Pancreas (tissue), 10 donors: ENCODE measurements at regions not wholly inside any gene's neighbourhood (a gene's known extent, or its start where the extent isn't known, plus 50 kb on each side); places are given as distances from the start of the nearest gene placed in this dataset.

Experiments used
- ATAC-seq, 4 donors: fragments of 200-7000 bp; cut with Tn5 transposase; one replicate each; pipeline versions ENCODE4 v1.8.0 to v1.9.1; 2020; ENCODE audit warnings: mild to moderate bottlenecking in 4 of 4, moderate library complexity in 4 of 4
- DNase-seq, 6 donors: peaks; one replicate each; pipeline ENCODE4 v3.0.0-alpha.2; 2020
- FAIRE-seq: peaks from 2 replicates; lab custom pipeline; 2012; peaks lifted over from hg19 to GRCh38; lab: Jason Lieb, UNC
- H3K27ac ChIP-seq, 4 donors: fragments of 200-600 bp; sonication (generic); 1 replicate in 3 of 4; 2 replicates in 1 of 4; pipeline versions ENCODE4 v1.5.0 to v1.8.0; 2020
- H3K27me3 ChIP-seq, 4 donors: fragments of 200-600 bp; one replicate each; pipeline ENCODE4 v1.8.0; 2021
- H3K36me3 ChIP-seq, 3 donors: fragments of 200-600 bp; sonication (generic) in 1 of 3; one replicate each; pipeline versions ENCODE4 v1.5.0 to v1.8.0; 2020 to 2021
- H3K4me1 ChIP-seq, 3 donors: fragments of 200-600 bp; one replicate each; pipeline ENCODE4 v1.8.0; 2021
- H3K4me3 ChIP-seq, 4 donors: fragments of 200-600 bp; sonication (generic) in 2 of 4; one replicate each; pipeline versions ENCODE4 v1.5.0 to v1.8.0; 2020 to 2021
- H3K9me3 ChIP-seq, 4 donors: fragments of 200-600 bp; one replicate each; pipeline ENCODE4 v1.8.0; 2021
- WGBS, 2 donors: extraction: QIAGEN DNeasy Blood & Tissue Kit; methylation state at CpG; one replicate each; pipeline ENCODE4 v1.1.7; 2013; 5-methylcytosine and 5-hydroxymethylcytosine counted together
- intact Hi-C, 3 donors: fragments of 100-400 bp; cut with DNase I; formaldehyde crosslinking; loops; one replicate each; pipeline versions ENCODE4 v1.11.1 to v1.14.2; 2022
- TF ChIP-seq, protein P1 (sequence below), 4 donors: fragments of 200-600 bp; sonication (generic) in 3 of 4; IDR thresholded peaks; one replicate each; pipeline versions ENCODE4 v1.5.0 to v1.8.0; 2021; ENCODE audit warnings: antibody characterized with exemption in 4 of 4
- donor health status: healthy with polysubstance abuse.
- donor health status: DM: no; HTN: no; CAD: no; lungs with moderate emphysema.
- donor health status: DM: no; HTN: no; CAD: no.
- donor health status: control.
- donor health status: control.
- donor health status: Bipolar disorder and iron deficiency.
- donor health status: DM: yes; HTN: yes; CAD: no.
- donor health status: DM: no; HTN: no; CAD: no.
- donor health status: DM: no; HTN: no; CAD: no.
- donor health status: DM: yes; HTN: yes; CAD: no.

- TF ChIP-seq, protein P1, sequence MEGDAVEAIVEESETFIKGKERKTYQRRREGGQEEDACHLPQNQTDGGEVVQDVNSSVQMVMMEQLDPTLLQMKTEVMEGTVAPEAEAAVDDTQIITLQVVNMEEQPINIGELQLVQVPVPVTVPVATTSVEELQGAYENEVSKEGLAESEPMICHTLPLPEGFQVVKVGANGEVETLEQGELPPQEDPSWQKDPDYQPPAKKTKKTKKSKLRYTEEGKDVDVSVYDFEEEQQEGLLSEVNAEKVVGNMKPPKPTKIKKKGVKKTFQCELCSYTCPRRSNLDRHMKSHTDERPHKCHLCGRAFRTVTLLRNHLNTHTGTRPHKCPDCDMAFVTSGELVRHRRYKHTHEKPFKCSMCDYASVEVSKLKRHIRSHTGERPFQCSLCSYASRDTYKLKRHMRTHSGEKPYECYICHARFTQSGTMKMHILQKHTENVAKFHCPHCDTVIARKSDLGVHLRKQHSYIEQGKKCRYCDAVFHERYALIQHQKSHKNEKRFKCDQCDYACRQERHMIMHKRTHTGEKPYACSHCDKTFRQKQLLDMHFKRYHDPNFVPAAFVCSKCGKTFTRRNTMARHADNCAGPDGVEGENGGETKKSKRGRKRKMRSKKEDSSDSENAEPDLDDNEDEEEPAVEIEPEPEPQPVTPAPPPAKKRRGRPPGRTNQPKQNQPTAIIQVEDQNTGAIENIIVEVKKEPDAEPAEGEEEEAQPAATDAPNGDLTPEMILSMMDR (IDR thresholded peaks at IDR 0.05): no peak
- Histone ChIP-seq H3K27me3 (no peaks in the 10 kb centered on the region), H3K4me1 (no peaks in the 10 kb centered on the region), H3K9me3 (no peaks in the 10 kb centered on the region), H3K27ac (no peak overlapping the region), H3K36me3 (no peaks in the 10 kb centered on the region), H3K4me3 (no peak overlapping the region)
- ATAC-seq (no peak), FAIRE-seq (no peak), DNase-seq (no peak)
- WGBS, 2 donors: 77 to 84% methylated on average over 1 of the region's 1 CpG
- intact Hi-C loops: no loop called here
Observed at GRCh38 chr12:90368081-90368480, 586.9 kb downstream of the CCER1 start.

DNA sequence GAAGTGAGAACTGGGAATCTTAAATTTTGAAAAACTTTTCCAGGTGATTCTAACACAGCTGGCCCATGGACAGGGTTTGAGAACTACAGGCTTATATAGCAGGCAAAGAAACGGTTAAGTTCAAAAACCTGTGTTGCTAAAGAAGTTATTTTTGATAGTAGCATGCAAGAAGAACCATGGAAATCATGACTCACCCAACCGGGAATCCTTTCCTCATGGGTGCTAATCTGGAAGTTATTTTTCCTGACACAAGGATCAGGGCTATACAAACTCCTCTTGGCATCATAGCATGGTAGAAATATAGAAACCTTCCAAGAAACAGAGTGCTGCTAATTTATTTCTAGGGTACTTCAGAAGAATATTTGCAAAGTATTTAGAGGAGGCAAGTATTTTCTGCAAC lies 588.7 kb downstream of the CCER1 start:
- no peak for DNase-seq
- Histone ChIP-seq H3K4me1 (no peaks in the 10 kb centered on the region), H3K36me3 (no peaks in the 10 kb centered on the region), H3K9me3 (no peaks in the 10 kb centered on the region), H3K4me3 (no peak overlapping the region), H3K27me3 (no peaks in the 10 kb centered on the region), H3K27ac (no peak overlapping the region)
- TF ChIP-seq, protein P1 (IDR thresholded peaks at IDR 0.05): no peak
- intact Hi-C loops: no loop called here
- no peak for FAIRE-seq
- WGBS, 2 donors: 52 to 66% methylated on average over 2 of the region's 2 CpGs
- no peak for ATAC-seq

DNA sequence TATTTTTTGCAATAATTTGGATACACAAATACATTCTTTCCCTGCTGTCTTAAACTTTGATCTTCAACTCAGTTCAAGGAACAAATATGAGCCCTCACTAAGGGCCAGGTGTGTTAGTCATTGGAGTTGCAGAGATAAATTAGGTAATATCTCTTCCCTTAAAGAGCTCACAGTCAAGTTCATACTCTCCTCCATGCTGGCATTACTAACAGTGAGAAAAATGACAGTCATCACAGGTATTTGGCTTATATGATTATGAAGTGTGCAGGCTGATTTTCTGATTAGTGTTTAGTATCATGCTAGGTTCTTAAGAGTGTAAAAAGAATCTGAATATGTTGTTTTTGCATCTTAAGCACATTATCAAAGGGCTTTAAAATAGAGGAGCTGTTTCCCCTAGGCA lies 594.7 kb downstream of the CCER1 start:
- ATAC-seq (no peak), FAIRE-seq (no peak), DNase-seq (no peak)
- Histone ChIP-seq H3K9me3 (no peaks in the 10 kb centered on the region), H3K27me3 (no peaks in the 10 kb centered on the region), H3K4me1 (no peaks in the 10 kb centered on the region), H3K27ac (no peak overlapping the region), H3K4me3 (no peak overlapping the region), H3K36me3 (no peaks in the 10 kb centered on the region)
- intact Hi-C loops: no loop called here
- TF ChIP-seq, protein P1 (IDR thresholded peaks at IDR 0.05): no peak

DNA sequence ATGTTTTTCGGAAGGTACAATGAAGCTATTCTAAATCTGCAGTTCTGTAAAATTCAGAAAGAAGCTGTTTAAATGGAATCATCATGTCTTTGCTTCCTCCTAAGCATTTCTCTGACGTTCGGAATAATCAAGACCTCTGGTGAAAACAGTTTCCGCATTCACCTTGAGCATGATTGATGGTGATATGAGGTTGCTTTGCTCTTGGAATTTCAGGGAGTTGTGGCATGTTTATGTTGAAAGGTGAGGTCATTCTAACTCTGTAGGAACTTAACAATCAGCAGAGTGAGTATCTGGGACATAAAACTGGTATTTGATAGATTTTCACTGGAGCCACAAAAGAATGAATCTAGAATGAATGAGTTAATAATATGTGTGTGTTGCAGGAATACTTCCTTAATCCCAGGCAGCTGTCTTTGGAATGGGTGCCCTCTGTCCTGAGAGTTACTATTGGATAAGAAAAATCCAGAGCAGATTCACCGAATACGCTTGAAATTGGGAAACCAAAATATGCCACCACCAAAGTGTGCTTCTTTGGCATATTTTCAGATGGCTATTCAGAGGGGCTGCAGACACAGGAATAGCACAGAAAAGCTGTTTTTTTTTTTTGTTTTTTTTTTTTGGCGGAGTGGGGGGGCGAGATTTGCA lies 599.1 kb downstream of the CCER1 start:
- DNase-seq: no peak
- intact Hi-C loops: no loop called here

DNA sequence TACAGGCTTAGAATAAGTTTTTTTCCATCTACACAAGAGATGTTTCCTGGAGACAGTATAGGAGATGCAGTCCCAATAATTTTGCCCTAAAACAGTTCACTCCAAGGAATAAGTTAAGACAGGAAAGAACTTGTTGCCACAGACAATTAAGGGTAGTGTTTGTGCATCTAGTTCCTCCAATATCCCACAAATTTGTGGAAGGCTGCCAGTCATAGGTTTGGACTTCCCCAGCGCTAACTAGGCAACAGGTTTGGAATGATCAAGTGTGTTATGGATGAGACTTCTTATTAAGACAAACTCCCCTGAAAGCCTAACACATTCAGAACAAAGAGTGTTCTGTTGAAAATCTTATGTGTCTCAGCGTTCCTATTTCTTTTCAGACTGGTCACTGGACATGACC lies 611.0 kb downstream of the CCER1 start:
- H3K36me3 ChIP-seq: no peaks in the 10 kb centered on the region
- no peaks in the 10 kb centered on the region for H3K27me3 ChIP-seq
- no peak overlapping the region for H3K4me3 ChIP-seq
- no peak for FAIRE-seq
- no peak for DNase-seq
- no peaks in the 10 kb centered on the region for H3K4me1 ChIP-seq
- intact Hi-C loops: no loop called here
- H3K9me3 ChIP-seq: peaks cover 0 to 4% (median 0%) of the 10 kb centered on the region in 4 donors
- ATAC-seq: no peak
- H3K27ac ChIP-seq: no peak overlapping the region
- TF ChIP-seq, protein P1 (IDR thresholded peaks at IDR 0.05): no peak
- WGBS, 2 donors: 71 to 85% methylated on average over 2 of the region's 2 CpGs

More for the DNA sequence above, 599.1 kb downstream of the CCER1 start:
- WGBS, 2 donors: 57 to 61% methylated on average over 8 of the region's 8 CpGs
- H3K27me3 ChIP-seq: no peaks in the 10 kb centered on the region
- no peak overlapping the region for H3K4me3 ChIP-seq
- TF ChIP-seq, protein P1 (IDR thresholded peaks at IDR 0.05): no peak
- H3K9me3 ChIP-seq: no peaks in the 10 kb centered on the region
- H3K27ac ChIP-seq: no peak overlapping the region
- no peaks in the 10 kb centered on the region for H3K36me3 ChIP-seq
- FAIRE-seq (no peak), ATAC-seq (peak in 2 of 4 donors; percentile 31 to 61)
- no peaks in the 10 kb centered on the region for H3K4me1 ChIP-seq
